ENCODE measurements at regions not wholly inside any gene's neighbourhood (a gene's known extent, or its start where the extent isn't known, plus 50 kb on each side); places are given as distances from the start of the nearest gene placed in this dataset.

DNA sequence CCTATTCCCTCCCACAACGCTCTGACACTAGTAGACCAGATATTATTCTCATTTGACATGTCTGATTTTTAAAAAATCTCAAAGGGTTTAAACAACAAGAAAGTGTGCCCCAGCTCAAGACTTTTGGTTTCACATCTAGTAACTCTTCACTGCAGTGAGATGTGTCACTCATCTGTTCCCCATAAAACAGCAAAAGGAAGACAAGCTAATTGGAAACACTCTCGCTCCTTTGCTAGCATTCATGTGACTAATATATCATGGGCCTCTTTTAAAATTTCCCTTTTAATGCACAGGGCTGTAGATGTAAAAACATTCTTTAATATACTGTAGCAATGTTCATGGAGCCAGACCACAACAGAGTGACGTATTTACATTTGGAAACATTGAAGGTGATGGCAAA, 372.6 kb downstream of the ZNF608 start:
- in situ Hi-C loops (cut with HindIII; ENCODE audit: extremely low pct_ligation_motif_present, low pct_unique_long_range_greater_than_20kb) = no loop called here
- H3K4me1 ChIP-seq (ENCODE audit: insufficient read depth, low read length) = no peaks in the 10 kb centered on the region
- BruUV-seq (replicated peaks) = no TSS peak
- no peaks in the 10 kb centered on the region for H3K27me3 ChIP-seq (ENCODE audit: control insufficient read depth in 1 of 2, insufficient read depth in 2 of 2, low read length in 2 of 2)
- FAIRE-seq (no peak), DNase-seq (ENCODE audit: low spot score) (no peak), ATAC-seq (no peak)
- H3K27ac ChIP-seq (ENCODE audit: extremely low read length, insufficient read depth, low read length) = no peak overlapping the region
- H3K79me2 ChIP-seq (ENCODE audit: insufficient read depth, low read length) = no peaks in the 10 kb centered on the region
- no peak overlapping the region for H3K9ac ChIP-seq (ENCODE audit: insufficient read depth, low read depth, low read length)
- H2AFZ ChIP-seq (ENCODE audit: low read length) = no peak overlapping the region
- intact Hi-C loops (cut with micrococcal nuclease; ENCODE audit: unreplicated experiment) = no loop called here
- H3K4me2 ChIP-seq (ENCODE audit: low read depth, low read length) = no peak overlapping the region
- WGBS (ENCODE audit: low lambda C conversion rate) = 0% methylated on average over 3 of the region's 3 CpGs
- no peaks in the 10 kb centered on the region for H3K36me3 ChIP-seq (replicated peaks in 1 of 2; ENCODE audit: control insufficient read depth in 1 of 2, insufficient read depth in 2 of 2, low read length in 2 of 2)
- H3K4me3 ChIP-seq (replicated peaks in 1 of 3; ENCODE audit: insufficient read depth in 1 of 3, low read depth in 2 of 3, low read length in 3 of 3) = no peak overlapping the region
- ChIA-PET POLR2A (no interaction called here), CTCF (ENCODE audit: low intra/inter-chr PET ratio, low total read pairs) (no interaction called here)
- no peaks in the 10 kb centered on the region for H4K20me1 ChIP-seq (ENCODE audit: insufficient read depth, low read length)
- peak; percentile 46; the same call in 1 of the 2 replicates for TF ChIP-seq CREB1 (IDR thresholded peaks at IDR 0.05)
- TF ChIP-seq CREB1 (CRISPR knock-in tag; IDR thresholded peaks at IDR 0.05) = no peak
- no peak for TF ChIP-seq PLRG1 (conservative IDR thresholded peaks at IDR 0.05)
- H3K9me3 ChIP-seq (ENCODE audit: low read length) = 0 out of 2 replicates have a peak, but pooled peaks cover 5% of the 10 kb centered on the region

DNA sequence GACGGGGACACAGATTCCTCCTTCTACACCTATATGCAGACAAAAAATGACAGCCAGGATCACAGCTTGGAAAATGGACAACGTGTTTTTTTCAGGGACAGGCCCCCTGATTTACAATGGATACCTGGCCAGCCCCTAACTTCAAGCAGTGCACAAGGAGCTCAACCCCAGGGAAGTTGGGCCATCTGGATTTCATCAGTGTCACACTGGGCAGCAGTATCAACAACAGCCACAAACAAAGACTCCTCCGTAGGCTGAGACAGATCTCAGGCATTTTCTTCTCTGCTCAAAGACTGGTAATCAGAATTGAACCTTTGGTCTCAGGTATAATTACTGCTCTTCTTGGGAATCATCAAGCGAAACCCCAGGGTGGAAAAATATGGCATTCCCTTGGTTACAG, 374.0 kb downstream of the ZNF608 start:
- no peak for FAIRE-seq
- BruUV-seq (replicated peaks) = no TSS peak
- Histone ChIP-seq H4K20me1 (ENCODE audit: insufficient read depth, low read length) (no peaks in the 10 kb centered on the region), H3K36me3 (replicated peaks in 1 of 2; ENCODE audit: control insufficient read depth in 1 of 2, insufficient read depth in 2 of 2, low read length in 2 of 2) (no peaks in the 10 kb centered on the region), H3K27ac (ENCODE audit: extremely low read length, insufficient read depth, low read length) (no peak overlapping the region), H3K27me3 (ENCODE audit: control insufficient read depth in 1 of 2, insufficient read depth in 2 of 2, low read length in 2 of 2) (no peaks in the 10 kb centered on the region), H3K4me2 (ENCODE audit: low read depth, low read length) (no peak overlapping the region), H3K79me2 (ENCODE audit: insufficient read depth, low read length) (no peaks in the 10 kb centered on the region), H3K9ac (ENCODE audit: insufficient read depth, low read depth, low read length) (no peak overlapping the region), H3K4me1 (ENCODE audit: insufficient read depth, low read length) (no peaks in the 10 kb centered on the region), H2AFZ (ENCODE audit: low read length) (no peak overlapping the region), H3K4me3 (replicated peaks in 1 of 3; ENCODE audit: insufficient read depth in 1 of 3, low read depth in 2 of 3, low read length in 3 of 3) (no peak overlapping the region), H3K9me3 (ENCODE audit: low read length) (0 out of 2 replicates have a peak, but pooled peaks cover 5% of the 10 kb centered on the region)
- no peak for DNase-seq (ENCODE audit: low spot score)
- ATAC-seq = no peak
- WGBS (ENCODE audit: low lambda C conversion rate) = 31% methylated on average over 4 of the region's 4 CpGs
- ChIA-PET CTCF (ENCODE audit: low intra/inter-chr PET ratio, low total read pairs) (no interaction called here), POLR2A (no interaction called here)
- TF ChIP-seq, protein P1, sequence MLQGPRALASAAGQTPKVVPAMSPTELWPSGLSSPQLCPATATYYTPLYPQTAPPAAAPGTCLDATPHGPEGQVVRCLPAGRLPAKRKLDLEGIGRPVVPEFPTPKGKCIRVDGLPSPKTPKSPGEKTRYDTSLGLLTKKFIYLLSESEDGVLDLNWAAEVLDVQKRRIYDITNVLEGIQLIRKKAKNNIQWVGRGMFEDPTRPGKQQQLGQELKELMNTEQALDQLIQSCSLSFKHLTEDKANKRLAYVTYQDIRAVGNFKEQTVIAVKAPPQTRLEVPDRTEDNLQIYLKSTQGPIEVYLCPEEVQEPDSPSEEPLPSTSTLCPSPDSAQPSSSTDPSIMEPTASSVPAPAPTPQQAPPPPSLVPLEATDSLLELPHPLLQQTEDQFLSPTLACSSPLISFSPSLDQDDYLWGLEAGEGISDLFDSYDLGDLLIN (CRISPR knock-in tag; IDR thresholded peaks at IDR 0.05; ENCODE audit: borderline replicate concordance) = no peak
- TF ChIP-seq THAP11 (CRISPR knock-in tag; IDR thresholded peaks at IDR 0.05) (no peak), EHMT2 (IDR thresholded peaks at IDR 0.05; ENCODE audit: borderline replicate concordance, low read depth, low read length) (no peak), ATRX (CRISPR knock-in tag; IDR thresholded peaks at IDR 0.05; ENCODE audit: borderline replicate concordance) (no peak), IRF2 (CRISPR knock-in tag; IDR thresholded peaks at IDR 0.05) (no peak), HHEX (CRISPR knock-in tag; IDR thresholded peaks at IDR 0.05) (no peak)
- TF ChIP-seq, protein P2, sequence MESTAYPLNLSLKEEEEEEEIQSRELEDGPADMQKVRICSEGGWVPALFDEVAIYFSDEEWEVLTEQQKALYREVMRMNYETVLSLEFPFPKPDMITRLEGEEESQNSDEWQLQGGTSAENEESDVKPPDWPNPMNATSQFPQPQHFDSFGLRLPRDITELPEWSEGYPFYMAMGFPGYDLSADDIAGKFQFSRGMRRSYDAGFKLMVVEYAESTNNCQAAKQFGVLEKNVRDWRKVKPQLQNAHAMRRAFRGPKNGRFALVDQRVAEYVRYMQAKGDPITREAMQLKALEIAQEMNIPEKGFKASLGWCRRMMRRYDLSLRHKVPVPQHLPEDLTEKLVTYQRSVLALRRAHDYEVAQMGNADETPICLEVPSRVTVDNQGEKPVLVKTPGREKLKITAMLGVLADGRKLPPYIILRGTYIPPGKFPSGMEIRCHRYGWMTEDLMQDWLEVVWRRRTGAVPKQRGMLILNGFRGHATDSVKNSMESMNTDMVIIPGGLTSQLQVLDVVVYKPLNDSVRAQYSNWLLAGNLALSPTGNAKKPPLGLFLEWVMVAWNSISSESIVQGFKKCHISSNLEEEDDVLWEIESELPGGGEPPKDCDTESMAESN (CRISPR knock-in tag; conservative IDR thresholded peaks at IDR 0.05) = no peak
- TF ChIP-seq, protein P3, sequence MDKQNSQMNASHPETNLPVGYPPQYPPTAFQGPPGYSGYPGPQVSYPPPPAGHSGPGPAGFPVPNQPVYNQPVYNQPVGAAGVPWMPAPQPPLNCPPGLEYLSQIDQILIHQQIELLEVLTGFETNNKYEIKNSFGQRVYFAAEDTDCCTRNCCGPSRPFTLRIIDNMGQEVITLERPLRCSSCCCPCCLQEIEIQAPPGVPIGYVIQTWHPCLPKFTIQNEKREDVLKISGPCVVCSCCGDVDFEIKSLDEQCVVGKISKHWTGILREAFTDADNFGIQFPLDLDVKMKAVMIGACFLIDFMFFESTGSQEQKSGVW (CRISPR knock-in tag; IDR thresholded peaks at IDR 0.05; ENCODE audit: borderline replicate concordance) = no peak
- in situ Hi-C loops (cut with HindIII; ENCODE audit: extremely low pct_ligation_motif_present, low pct_unique_long_range_greater_than_20kb) = no loop called here
- intact Hi-C loops (cut with micrococcal nuclease; ENCODE audit: unreplicated experiment) = no loop called here
